Liver (tissue), 3 donors: ENCODE measurements at regions not wholly inside any gene's neighbourhood (a gene's known extent, or its start where the extent isn't known, plus 50 kb on each side); places are given as distances from the start of the nearest gene placed in this dataset.

ENCODE experiments used
- EGR1 ChIP-seq, 2 donors: IDR thresholded peaks; 2 replicates each; pipeline ENCODE4 v1.6.1; 2016 to 2018; ENCODE audit warnings: antibody characterized with exemption in 2 of 2, low read depth in 2 of 2
- FOXA1 ChIP-seq: IDR thresholded peaks from 2 replicates; pipeline ENCODE4 v1.6.1; 2016; ENCODE audit warnings: antibody characterized with exemption
- GABPA ChIP-seq, 2 donors: IDR thresholded peaks in 1 of 2; conservative IDR thresholded peaks in 1 of 2; 2 replicates each; pipeline ENCODE4 v1.6.1; 2016; ENCODE audit warnings: antibody characterized with exemption in 2 of 2, mild to moderate bottlenecking in 1 of 2, moderate library complexity in 1 of 2
- HNF4G ChIP-seq: IDR thresholded peaks from 2 replicates; pipeline ENCODE4 v1.6.1; 2016; ENCODE audit warnings: antibody characterized with exemption
- JUND ChIP-seq, 2 donors: IDR thresholded peaks; 2 replicates each; pipeline ENCODE4 v1.6.1; 2016; ENCODE audit warnings: antibody characterized with exemption in 2 of 2
- MAX ChIP-seq: IDR thresholded peaks from 2 replicates; pipeline ENCODE4 v1.6.1; 2016; ENCODE audit warnings: antibody characterized with exemption
- RAD21 ChIP-seq, 2 donors: IDR thresholded peaks; 2 replicates each; pipeline ENCODE4 v1.6.1; 2016; ENCODE audit warnings: antibody characterized with exemption in 2 of 2, mild to moderate bottlenecking in 2 of 2
- RXRA ChIP-seq, 2 donors: IDR thresholded peaks; 2 replicates each; pipeline ENCODE4 v1.6.1; 2017 to 2018; ENCODE audit warnings: antibody characterized with exemption in 2 of 2, mild to moderate bottlenecking in 1 of 2
- SP1 ChIP-seq: IDR thresholded peaks from 2 replicates; pipeline ENCODE4 v1.6.1; 2018; ENCODE audit warnings: antibody characterized with exemption, mild to moderate bottlenecking
- YY1 ChIP-seq: IDR thresholded peaks from 2 replicates; pipeline ENCODE4 v1.6.1; 2016; ENCODE audit warnings: antibody characterized with exemption, mild to moderate bottlenecking
- TF ChIP-seq, protein P1 (sequence below): fragments of 150-350 bp; IDR thresholded peaks from 2 replicates; pipeline ENCODE4 v1.5.1; 2017; ENCODE audit warnings: improper control_type of control experiment, low read depth, low read length; ENCODE audit not compliant: missing input control
- donor health status: healthy.
- donor health status: healthy.

GRCh38 chr21:41631564-41632461, 123.9 kb upstream of the TMPRSS2 start:
- no peak for TF ChIP-seq EGR1 (IDR thresholded peaks at IDR 0.05; ENCODE audit: low read depth in 2 of 2)
- TF ChIP-seq, protein P1, sequence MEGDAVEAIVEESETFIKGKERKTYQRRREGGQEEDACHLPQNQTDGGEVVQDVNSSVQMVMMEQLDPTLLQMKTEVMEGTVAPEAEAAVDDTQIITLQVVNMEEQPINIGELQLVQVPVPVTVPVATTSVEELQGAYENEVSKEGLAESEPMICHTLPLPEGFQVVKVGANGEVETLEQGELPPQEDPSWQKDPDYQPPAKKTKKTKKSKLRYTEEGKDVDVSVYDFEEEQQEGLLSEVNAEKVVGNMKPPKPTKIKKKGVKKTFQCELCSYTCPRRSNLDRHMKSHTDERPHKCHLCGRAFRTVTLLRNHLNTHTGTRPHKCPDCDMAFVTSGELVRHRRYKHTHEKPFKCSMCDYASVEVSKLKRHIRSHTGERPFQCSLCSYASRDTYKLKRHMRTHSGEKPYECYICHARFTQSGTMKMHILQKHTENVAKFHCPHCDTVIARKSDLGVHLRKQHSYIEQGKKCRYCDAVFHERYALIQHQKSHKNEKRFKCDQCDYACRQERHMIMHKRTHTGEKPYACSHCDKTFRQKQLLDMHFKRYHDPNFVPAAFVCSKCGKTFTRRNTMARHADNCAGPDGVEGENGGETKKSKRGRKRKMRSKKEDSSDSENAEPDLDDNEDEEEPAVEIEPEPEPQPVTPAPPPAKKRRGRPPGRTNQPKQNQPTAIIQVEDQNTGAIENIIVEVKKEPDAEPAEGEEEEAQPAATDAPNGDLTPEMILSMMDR = no peak
- no peak for TF ChIP-seq RAD21 (IDR thresholded peaks at IDR 0.05)
- no peak for TF ChIP-seq YY1
- TF ChIP-seq FOXA1 = no peak
- TF ChIP-seq MAX = no peak
- TF ChIP-seq JUND (IDR thresholded peaks at IDR 0.05) = no peak
- TF ChIP-seq RXRA (IDR thresholded peaks at IDR 0.05) = no peak
- TF ChIP-seq HNF4G = no peak
- no peak for TF ChIP-seq SP1
- no peak for TF ChIP-seq GABPA (IDR thresholded peaks at IDR 0.05 in 1 of 2, conservative IDR thresholded peaks at IDR 0.05 in 1 of 2)
